Liver (tissue), 8 donors: ENCODE measurements at regions not wholly inside any gene's neighbourhood (a gene's known extent, or its start where the extent isn't known, plus 50 kb on each side); places are given as distances from the start of the nearest gene placed in this dataset.

Experiments used
- DNase-seq: peaks from one replicate; pipeline ENCODE4 v3.0.0-alpha.2; 2017; ENCODE audit warnings: low spot score
- H3K27ac ChIP-seq, 2 donors: one replicate each; pipeline ENCODE4 v1.7.0; 2013; ENCODE audit warnings: inconsistent platforms in 2 of 2, low read length in 2 of 2, control low read depth in 1 of 2, low read depth in 1 of 2, mild to moderate bottlenecking in 1 of 2
- H3K27me3 ChIP-seq, 4 donors: one replicate each; pipeline versions ENCODE4 v1.6.1 to v1.7.0; 2013; ENCODE audit warnings: low read length in 3 of 4, inconsistent platforms in 1 of 4, mild to moderate bottlenecking in 1 of 4, moderate library complexity in 1 of 4; ENCODE audit not compliant: control insufficient read depth in 4 of 4, insufficient read depth in 4 of 4
- H3K36me3 ChIP-seq, 4 donors: one replicate each; pipeline versions ENCODE4 v1.6.1 to v1.7.0; 2013; ENCODE audit warnings: low read length in 3 of 4, mild to moderate bottlenecking in 3 of 4, low read depth in 1 of 4, moderate library complexity in 1 of 4; ENCODE audit not compliant: control insufficient read depth in 4 of 4, insufficient read depth in 3 of 4
- H3K4me1 ChIP-seq, 4 donors: one replicate each; pipeline versions ENCODE4 v1.6.1 to v1.7.0; 2013; ENCODE audit warnings: low read length in 3 of 4, mild to moderate bottlenecking in 3 of 4, moderate library complexity in 1 of 4; ENCODE audit not compliant: control insufficient read depth in 4 of 4, insufficient read depth in 4 of 4
- H3K4me3 ChIP-seq, 3 donors: one replicate each; pipeline versions ENCODE4 v1.6.1 to v1.7.0; 2013; ENCODE audit warnings: low read length in 3 of 3, control low read depth in 1 of 3, low read depth in 1 of 3, mild to moderate bottlenecking in 1 of 3
- H3K9ac ChIP-seq, 2 donors: one replicate each; pipeline ENCODE4 v1.7.0; 2013; ENCODE audit warnings: low read length in 2 of 2, mild to moderate bottlenecking in 2 of 2, moderate library complexity in 2 of 2, control low read depth in 1 of 2, low read depth in 1 of 2
- H3K9me3 ChIP-seq, 4 donors: one replicate each; pipeline versions ENCODE4 v1.6.1 to v1.7.0; 2013; ENCODE audit warnings: low read length in 3 of 4; ENCODE audit not compliant: control insufficient read depth in 4 of 4
- CTCF ChIP-seq: fragments of 150-350 bp; IDR thresholded peaks from 2 replicates; pipeline ENCODE4 v1.5.1; 2017; ENCODE audit warnings: improper control_type of control experiment, low read depth, low read length; ENCODE audit not compliant: missing input control
- EGR1 ChIP-seq, 2 donors: IDR thresholded peaks; 2 replicates each; pipeline ENCODE4 v1.6.1; 2016 to 2018; ENCODE audit warnings: antibody characterized with exemption in 2 of 2, low read depth in 2 of 2
- FOXA1 ChIP-seq: IDR thresholded peaks from 2 replicates; pipeline ENCODE4 v1.6.1; 2016; ENCODE audit warnings: antibody characterized with exemption
- FOXA2 ChIP-seq: IDR thresholded peaks from 2 replicates; pipeline ENCODE4 v1.6.1; 2016; ENCODE audit warnings: antibody characterized with exemption
- HNF4A ChIP-seq, 2 donors: conservative IDR thresholded peaks; 2 replicates each; pipeline ENCODE4 v1.6.1; 2016; ENCODE audit warnings: antibody characterized with exemption in 2 of 2, mild to moderate bottlenecking in 2 of 2
- HNF4G ChIP-seq: IDR thresholded peaks from 2 replicates; pipeline ENCODE4 v1.6.1; 2016; ENCODE audit warnings: antibody characterized with exemption
- JUND ChIP-seq, 2 donors: IDR thresholded peaks; 2 replicates each; pipeline ENCODE4 v1.6.1; 2016; ENCODE audit warnings: antibody characterized with exemption in 2 of 2
- NR2F2 ChIP-seq: IDR thresholded peaks from 2 replicates; pipeline ENCODE4 v1.6.1; 2016; ENCODE audit warnings: antibody characterized with exemption
- RAD21 ChIP-seq, 2 donors: IDR thresholded peaks; 2 replicates each; pipeline ENCODE4 v1.6.1; 2016; ENCODE audit warnings: antibody characterized with exemption in 2 of 2, mild to moderate bottlenecking in 2 of 2
- REST ChIP-seq: IDR thresholded peaks from 2 replicates; pipeline ENCODE4 v1.6.1; 2016; ENCODE audit warnings: antibody characterized with exemption, mild to moderate bottlenecking
- RXRA ChIP-seq, 2 donors: IDR thresholded peaks; 2 replicates each; pipeline ENCODE4 v1.6.1; 2017 to 2018; ENCODE audit warnings: antibody characterized with exemption in 2 of 2, mild to moderate bottlenecking in 1 of 2
- SP1 ChIP-seq: IDR thresholded peaks from 2 replicates; pipeline ENCODE4 v1.6.1; 2018; ENCODE audit warnings: antibody characterized with exemption, mild to moderate bottlenecking
- TAF1 ChIP-seq: conservative IDR thresholded peaks from 2 replicates; pipeline ENCODE4 v1.6.1; 2016; ENCODE audit warnings: antibody characterized with exemption, mild to moderate bottlenecking
- YY1 ChIP-seq: IDR thresholded peaks from 2 replicates; pipeline ENCODE4 v1.6.1; 2016; ENCODE audit warnings: antibody characterized with exemption, mild to moderate bottlenecking
- WGBS: extraction: QIAGEN DNeasy Blood & Tissue Kit; methylation state at CpG from one replicate; pipeline ENCODE4 v1.1.7; 2013; 5-methylcytosine and 5-hydroxymethylcytosine counted together
- TF ChIP-seq, protein P1 (sequence below): IDR thresholded peaks from 2 replicates; pipeline ENCODE4 v1.6.1; 2016; ENCODE audit warnings: antibody characterized with exemption
- TF ChIP-seq, protein P2 (sequence below): IDR thresholded peaks from 2 replicates; pipeline ENCODE4 v1.6.1; 2016; ENCODE audit warnings: antibody characterized with exemption
- TF ChIP-seq, protein P3 (sequence below): IDR thresholded peaks from 2 replicates; pipeline ENCODE4 v1.6.1; 2016; ENCODE audit warnings: antibody characterized with exemption
- donor health status: healthy.
- donor health status: healthy.
- donor health status: healthy.
- donor health status: healthy.
- donor health status: healthy.

GRCh38 chr3:17910922-17911321 lies 168.5 kb upstream of the TBC1D5 start:
- Histone ChIP-seq H3K9ac (no peak overlapping the region), H3K4me1 (no peaks in the 10 kb centered on the region), H3K27ac (no peak overlapping the region), H3K27me3 (peaks cover 0 to 3% (median 0%) of the 10 kb centered on the region in 4 donors), H3K9me3 (no peaks in the 10 kb centered on the region), H3K36me3 (no peaks in the 10 kb centered on the region), H3K4me3 (no peak overlapping the region)
- DNase-seq, result no peak
- WGBS, result 79% methylated on average over 1 of the region's 1 CpG
- TF ChIP-seq REST (no peak), NR2F2 (no peak), JUND (IDR thresholded peaks at IDR 0.05) (no peak), CTCF (no peak), TAF1 (no peak), FOXA2 (no peak), FOXA1 (no peak), RXRA (IDR thresholded peaks at IDR 0.05) (no peak), HNF4G (no peak), HNF4A (conservative IDR thresholded peaks at IDR 0.05) (no peak), YY1 (no peak), SP1 (no peak), RAD21 (IDR thresholded peaks at IDR 0.05) (no peak)
- TF ChIP-seq, protein P1, sequence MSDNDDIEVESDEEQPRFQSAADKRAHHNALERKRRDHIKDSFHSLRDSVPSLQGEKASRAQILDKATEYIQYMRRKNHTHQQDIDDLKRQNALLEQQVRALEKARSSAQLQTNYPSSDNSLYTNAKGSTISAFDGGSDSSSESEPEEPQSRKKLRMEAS, result no peak
- TF ChIP-seq, protein P2, sequence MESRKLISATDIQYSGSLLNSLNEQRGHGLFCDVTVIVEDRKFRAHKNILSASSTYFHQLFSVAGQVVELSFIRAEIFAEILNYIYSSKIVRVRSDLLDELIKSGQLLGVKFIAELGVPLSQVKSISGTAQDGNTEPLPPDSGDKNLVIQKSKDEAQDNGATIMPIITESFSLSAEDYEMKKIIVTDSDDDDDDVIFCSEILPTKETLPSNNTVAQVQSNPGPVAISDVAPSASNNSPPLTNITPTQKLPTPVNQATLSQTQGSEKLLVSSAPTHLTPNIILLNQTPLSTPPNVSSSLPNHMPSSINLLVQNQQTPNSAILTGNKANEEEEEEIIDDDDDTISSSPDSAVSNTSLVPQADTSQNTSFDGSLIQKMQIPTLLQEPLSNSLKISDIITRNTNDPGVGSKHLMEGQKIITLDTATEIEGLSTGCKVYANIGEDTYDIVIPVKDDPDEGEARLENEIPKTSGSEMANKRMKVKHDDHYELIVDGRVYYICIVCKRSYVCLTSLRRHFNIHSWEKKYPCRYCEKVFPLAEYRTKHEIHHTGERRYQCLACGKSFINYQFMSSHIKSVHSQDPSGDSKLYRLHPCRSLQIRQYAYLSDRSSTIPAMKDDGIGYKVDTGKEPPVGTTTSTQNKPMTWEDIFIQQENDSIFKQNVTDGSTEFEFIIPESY, result no peak
- TF ChIP-seq, protein P3, sequence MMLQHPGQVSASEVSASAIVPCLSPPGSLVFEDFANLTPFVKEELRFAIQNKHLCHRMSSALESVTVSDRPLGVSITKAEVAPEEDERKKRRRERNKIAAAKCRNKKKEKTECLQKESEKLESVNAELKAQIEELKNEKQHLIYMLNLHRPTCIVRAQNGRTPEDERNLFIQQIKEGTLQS, result no peak

- 84% methylated on average over 3 of the region's 3 CpGs for WGBS
- TF ChIP-seq NR2F2 (no peak), EGR1 (IDR thresholded peaks at IDR 0.05; ENCODE audit: low read depth in 2 of 2) (no peak), JUND (IDR thresholded peaks at IDR 0.05) (no peak), REST (no peak), YY1 (no peak)
- TF ChIP-seq, protein P1, result no peak
- TF ChIP-seq, protein P2, result no peak
- no peaks in the 10 kb centered on the region for H3K4me1 ChIP-seq
- no peak for DNase-seq
- no peak overlapping the region for H3K27ac ChIP-seq
- no peak overlapping the region for H3K4me3 ChIP-seq
- peaks cover 0 to 3% (median 0%) of the 10 kb centered on the region in 4 donors for H3K27me3 ChIP-seq
- H3K36me3 ChIP-seq, result no peaks in the 10 kb centered on the region
- no peak overlapping the region for H3K9ac ChIP-seq
- H3K9me3 ChIP-seq, result no peaks in the 10 kb centered on the region
These were observed 167.3 kb upstream of the TBC1D5 start for GRCh38 chr3:17909714-17910113.
